Activated CD4-positive, CD25-positive, alpha-beta regulatory T cell treated with anti-CD3 and anti-CD28 coated beads, Interleukin-2, amount 50 U/mL, for 16 hours (primary cell): ENCODE measurements at regions not wholly inside any gene's neighbourhood (a gene's known extent, or its start where the extent isn't known, plus 50 kb on each side); places are given as distances from the start of the nearest gene placed in this dataset.
"Not testable (repeated sequence)": the region's sequence is repeated elsewhere in the genome, so short reads cannot be mapped to it uniquely, and the experiment has no call there.

ENCODE experiments used
- DNase-seq: peaks from one replicate; pipeline ENCODE4 v3.0.0-alpha.2; 2020; ENCODE audit warnings: low read depth, low spot score

DNA sequence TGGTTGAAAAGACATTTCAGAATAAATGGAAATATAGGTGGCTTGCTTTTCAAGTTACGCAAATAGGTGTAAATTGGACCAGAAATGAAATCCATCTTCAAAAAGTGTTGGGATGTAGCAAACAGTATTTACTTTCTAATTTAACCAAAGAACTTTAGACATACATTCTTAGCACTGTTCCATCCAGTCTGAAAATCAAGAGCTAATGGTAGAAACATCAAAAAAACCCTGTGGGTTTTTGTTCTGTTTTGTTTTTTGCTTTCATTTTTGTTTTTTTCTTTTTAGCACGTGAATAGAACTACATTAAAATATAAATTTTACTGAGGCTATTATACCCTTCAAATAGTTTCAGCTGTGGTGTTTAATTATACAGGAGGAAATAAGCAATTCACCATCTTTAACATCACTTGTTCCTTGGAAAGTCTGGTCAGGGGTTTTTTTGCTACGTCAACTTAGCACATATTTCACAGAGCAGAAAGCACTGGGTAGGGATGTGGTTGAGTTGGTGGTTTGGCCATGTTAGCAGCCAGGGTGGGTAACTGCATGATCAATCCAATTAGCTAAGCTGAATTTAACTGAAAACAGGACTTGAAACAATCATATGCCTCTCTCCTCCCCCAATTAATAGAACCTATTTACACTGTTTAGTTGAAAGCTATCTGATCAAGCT, 275.4 kb upstream of the PFKP start:
- DNase-seq, result no peak

GRCh38 chr10:2790396-2791188, 276.8 kb upstream of the PFKP start:
- DNase-seq, result no peak

GRCh38 chr10:2786251-2786650, 281.1 kb upstream of the PFKP start:
- no peak for DNase-seq

DNA sequence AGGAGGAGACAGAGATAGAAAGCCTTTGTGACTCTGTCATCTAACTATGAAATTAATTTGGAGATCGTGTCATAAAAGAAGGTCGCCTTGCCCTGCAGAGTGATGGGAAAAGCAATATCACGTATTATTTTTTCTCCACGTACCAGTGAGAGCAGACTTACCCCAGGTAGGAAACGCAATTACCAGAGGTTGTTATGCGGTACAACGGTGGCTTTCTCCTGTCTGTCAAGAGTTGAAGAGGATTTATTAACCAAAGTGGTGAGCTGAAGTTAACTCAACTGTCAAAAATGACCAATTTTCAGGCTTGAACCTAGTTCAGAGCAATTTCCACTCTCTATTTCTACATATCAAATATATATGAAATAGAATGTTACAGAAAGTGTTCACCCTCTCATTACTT, 282.6 kb upstream of the PFKP start:
- no peak for DNase-seq

DNA sequence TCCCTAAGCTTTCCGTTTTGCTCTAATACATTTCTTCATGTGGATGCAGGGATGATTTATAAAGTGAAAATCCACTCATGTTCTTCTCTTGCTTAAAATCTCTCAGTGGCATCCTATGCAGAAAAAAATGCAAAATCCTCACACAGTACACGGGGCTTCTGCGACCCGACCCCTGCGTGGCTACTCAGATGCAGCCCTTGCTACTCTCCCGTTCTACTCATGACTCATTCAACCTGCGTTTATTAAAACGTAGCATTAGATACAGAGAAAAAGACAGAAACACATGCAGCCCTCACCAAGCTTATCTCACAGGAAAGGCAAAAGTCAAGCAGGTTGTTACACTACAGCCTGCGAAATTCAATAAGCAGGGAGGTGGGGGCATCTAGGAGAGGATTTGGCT, 284.4 kb upstream of the PFKP start:
- DNase-seq, result no peak

- no peak for DNase-seq
These were observed 285.1 kb upstream of the PFKP start for GRCh38 chr10:2782265-2782664.

DNA sequence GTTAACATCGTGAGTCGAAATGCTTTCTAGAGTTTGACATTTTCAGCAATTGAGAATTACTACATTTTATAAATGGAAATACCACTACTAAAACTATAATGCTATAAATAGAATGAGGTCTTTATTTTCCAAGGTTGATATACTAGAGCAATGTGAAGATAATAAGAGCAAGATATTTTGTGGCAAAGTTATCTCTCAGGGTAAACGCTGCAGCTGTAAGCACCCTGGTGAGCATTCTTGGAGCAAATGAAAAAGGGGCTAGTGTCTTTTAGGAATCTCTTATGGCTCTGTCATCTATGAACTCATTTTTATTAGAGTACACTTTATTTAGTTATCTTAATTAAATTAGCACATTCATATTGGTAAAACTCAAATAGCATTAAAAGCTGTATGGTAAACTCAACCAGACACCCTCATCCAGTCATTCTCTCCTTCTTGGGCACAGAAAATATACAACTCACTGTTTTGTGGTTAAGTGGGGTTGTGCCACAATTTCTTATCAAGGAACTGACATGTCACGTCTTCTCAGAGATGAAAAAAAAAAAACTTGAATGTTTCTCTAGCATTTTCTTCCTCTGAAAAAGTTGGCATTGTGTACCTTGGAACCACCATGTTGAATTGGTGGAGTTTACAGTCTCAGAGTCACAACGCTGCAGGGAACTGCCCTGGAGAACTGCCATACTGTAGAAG, 289.5 kb upstream of the PFKP start:
- no peak for DNase-seq

GRCh38 chr10:2772816-2773631, 294.3 kb upstream of the PFKP start:
- no peak for DNase-seq

- DNase-seq, result no peak
These were observed 295.2 kb upstream of the PFKP start for GRCh38 chr10:2772135-2772534.

GRCh38 chr10:2767293-2767692, 300.1 kb upstream of the PFKP start:
- DNase-seq, result not testable (repeated sequence)

DNA sequence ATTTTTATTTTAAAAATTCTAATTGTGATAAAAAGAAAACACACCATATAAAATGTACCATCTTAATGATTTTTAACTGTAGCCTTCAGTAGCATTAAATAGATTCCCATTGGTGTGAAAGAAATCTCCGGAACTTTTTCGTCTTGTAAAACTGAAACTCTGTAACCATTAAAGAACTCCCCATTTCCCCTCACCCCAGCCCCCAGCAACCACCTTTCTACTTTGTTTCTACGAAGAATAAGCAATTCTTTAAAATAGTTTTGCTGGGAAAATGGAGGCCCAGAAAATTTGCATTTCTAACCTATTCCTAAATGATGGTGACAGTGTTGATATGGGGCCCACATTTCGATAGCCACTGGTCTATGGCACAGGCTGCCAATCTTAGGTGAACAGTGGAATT, 305.4 kb upstream of the PFKP start:
- no peak for DNase-seq

DNA sequence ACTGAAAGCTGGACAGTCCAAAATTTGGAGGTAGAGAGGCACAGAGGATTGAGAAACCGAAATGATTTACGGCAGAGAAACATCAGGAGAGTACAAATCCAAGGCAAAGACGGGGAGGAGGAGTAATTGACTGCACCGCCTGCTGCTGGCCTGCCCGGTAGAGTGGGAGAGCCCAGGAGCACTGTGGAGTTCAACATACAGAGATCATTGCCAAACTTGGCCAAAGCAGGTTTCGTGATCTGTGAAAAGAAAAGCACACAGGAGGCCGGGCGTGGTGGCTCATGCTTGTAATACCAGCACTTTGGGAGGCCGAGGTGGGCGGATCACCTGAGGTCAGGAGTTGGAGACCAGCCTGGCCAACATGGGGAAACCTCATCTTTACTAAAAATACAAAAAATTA, 306.0 kb upstream of the PFKP start:
- DNase-seq, result no peak

- DNase-seq, result no peak
These were observed 306.6 kb upstream of the PFKP start for GRCh38 chr10:2760736-2761135.

DNA sequence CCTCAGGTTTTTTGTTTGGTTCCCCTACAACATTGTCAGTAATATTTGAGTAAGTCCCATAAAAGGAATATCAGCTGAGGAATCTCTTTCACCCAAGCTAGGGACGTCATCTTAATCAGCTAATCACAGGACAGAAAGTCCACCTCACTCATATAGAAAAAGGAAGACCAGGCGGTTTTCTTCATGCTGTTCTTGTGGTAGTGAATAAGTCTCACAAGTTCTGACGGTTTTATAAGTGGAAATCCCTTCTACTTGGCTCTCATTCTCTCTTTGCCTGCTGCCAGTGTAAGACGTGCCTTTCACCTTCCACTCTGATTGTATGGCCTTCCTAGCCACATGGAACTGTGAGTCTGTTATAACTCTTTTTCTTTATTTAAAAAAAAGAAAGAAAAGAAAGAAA, 308.1 kb upstream of the PFKP start:
- DNase-seq, result no peak

DNA sequence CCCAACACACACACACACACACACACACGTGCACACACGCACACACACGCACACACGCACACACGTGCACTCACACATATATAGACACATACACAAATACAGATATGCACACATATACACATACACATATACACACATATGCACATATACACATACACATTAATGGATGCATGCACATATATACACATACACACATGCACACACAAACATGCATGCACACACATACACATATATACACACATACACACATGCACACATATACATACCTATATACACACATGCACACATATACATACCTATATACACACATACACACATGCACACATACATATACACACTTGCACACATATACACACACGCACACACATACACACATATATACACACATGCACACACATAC, 312.4 kb upstream of the PFKP start:
- DNase-seq, result no peak

DNA sequence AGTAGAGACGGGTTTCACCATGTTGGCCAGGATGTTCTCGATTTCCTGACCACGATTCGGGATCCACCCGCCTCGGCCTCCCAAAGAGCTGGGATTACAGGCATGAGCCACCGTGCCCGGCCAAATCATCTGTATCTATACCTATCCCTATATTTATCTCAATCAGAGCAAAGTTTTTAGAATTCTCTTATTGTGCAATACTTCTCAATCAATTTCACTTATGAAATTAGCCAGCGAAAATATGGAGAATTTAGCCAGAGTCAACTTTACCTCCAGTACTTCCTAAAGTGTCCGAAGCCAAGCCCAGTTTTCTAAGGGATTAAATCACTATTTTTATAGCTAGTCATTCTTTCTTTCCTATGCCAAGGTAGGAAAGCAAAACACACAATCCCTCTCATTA, 319.1 kb upstream of the PFKP start:
- DNase-seq, result no peak

- no peak for DNase-seq
These were observed 320.7 kb upstream of the PFKP start for GRCh38 chr10:2746638-2747037.

DNA sequence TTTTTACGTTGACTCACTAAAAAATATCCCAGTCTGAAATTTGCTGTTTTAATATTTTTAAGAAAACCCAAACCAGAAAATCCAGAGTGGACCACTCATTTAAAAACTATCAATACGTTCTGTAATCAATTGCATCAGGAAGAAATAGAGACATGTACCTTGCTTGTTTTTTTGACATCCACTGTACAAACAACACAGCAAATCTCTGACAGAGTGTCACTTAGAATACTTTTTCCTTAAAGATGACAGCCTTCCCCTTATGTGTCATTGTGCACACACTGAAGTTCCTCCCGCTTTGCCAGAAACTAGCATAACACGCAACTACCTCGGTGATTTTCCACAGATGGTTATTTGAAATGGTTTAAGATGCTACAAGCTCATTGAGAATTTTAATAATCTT, 321.7 kb upstream of the PFKP start:
- DNase-seq, result no peak

GRCh38 chr10:2744547-2745200, 322.7 kb upstream of the PFKP start:
- DNase-seq, result no peak

GRCh38 chr10:2734603-2735002, 332.7 kb upstream of the PFKP start:
- DNase-seq, result no peak

DNA sequence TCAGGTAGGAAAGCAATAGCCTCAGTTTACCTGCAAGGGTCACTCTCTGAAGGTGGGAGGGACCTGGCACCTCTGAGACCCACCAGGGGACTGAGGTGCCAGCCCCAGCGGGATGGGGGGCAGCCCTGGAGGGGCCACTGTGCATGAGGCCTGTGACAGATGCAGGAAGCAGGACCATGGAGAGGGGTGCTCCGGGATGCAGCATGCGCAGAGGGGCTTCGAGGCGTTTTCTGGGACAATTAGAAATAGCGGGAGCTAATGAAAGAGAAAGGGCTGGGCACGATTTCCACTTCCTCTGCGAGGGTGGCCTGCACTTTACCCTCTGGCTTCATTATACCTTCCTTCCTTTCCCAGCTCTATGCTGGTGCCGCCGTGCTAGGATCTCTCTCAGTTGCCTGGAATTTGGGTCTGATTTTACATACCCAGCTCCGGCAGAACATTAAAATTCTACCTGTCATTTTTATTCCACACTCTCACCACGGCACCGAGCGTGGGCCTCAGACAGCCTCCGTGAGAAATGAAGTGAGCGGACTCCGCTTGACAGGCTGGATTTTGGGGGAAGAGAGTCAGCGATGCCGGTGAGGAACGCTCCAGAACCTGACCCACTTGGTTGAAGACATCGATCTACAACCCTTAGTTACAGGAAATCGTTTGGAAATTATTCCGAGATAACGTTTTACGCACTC, 333.9 kb upstream of the PFKP start:
- no peak for DNase-seq
